SHP77 (cell line): ENCODE measurements at regions not wholly inside any gene's neighbourhood (a gene's known extent, or its start where the extent isn't known, plus 50 kb on each side); places are given as distances from the start of the nearest gene placed in this dataset.

Experiments
- DNase-seq, 2 experiments: peaks; one replicate each; lab custom pipeline; 2025; lab: John Stamatoyannopoulos, UW

GRCh38 chr6:156413154-156413553 lies 364.0 kb upstream of the ARID1B start:
- no peak for DNase-seq

GRCh38 chr6:156410649-156411048 lies 366.5 kb upstream of the ARID1B start:
- no peak for DNase-seq

GRCh38 chr6:156408655-156409054 lies 368.5 kb upstream of the ARID1B start:
- DNase-seq, result no peak

- DNase-seq, result no peak
These were observed 369.8 kb upstream of the ARID1B start for GRCh38 chr6:156407334-156407733.

GRCh38 chr6:156406688-156407087 lies 370.5 kb upstream of the ARID1B start:
- no peak for DNase-seq

GRCh38 chr6:156406099-156406498 lies 371.1 kb upstream of the ARID1B start:
- DNase-seq, result no peak

GRCh38 chr6:156402628-156403027 lies 374.6 kb upstream of the ARID1B start:
- no peak for DNase-seq

- DNase-seq, result no peak
These were observed 375.0 kb upstream of the ARID1B start for GRCh38 chr6:156402227-156402626.

GRCh38 chr6:156400487-156400886 lies 376.7 kb upstream of the ARID1B start:
- no peak for DNase-seq

GRCh38 chr6:156398966-156399365 lies 378.2 kb upstream of the ARID1B start:
- no peak for DNase-seq

GRCh38 chr6:156398371-156398770 lies 378.8 kb upstream of the ARID1B start:
- DNase-seq, result no peak

- DNase-seq, result no peak
These were observed 380.3 kb upstream of the ARID1B start for GRCh38 chr6:156396791-156397418.

GRCh38 chr6:156396068-156396771 lies 381.0 kb upstream of the ARID1B start:
- DNase-seq, result no peak

- peak; percentile 33 to 68 for DNase-seq
These were observed 381.9 kb upstream of the ARID1B start for GRCh38 chr6:156395276-156395675.

GRCh38 chr6:156392648-156393047 lies 384.5 kb upstream of the ARID1B start:
- no peak for DNase-seq

- DNase-seq, result no peak
These were observed 385.2 kb upstream of the ARID1B start for GRCh38 chr6:156391977-156392376.

GRCh38 chr6:156391061-156391672 lies 386.0 kb upstream of the ARID1B start:
- no peak for DNase-seq

GRCh38 chr6:156390621-156391020 lies 386.6 kb upstream of the ARID1B start:
- no peak for DNase-seq

GRCh38 chr6:156389296-156389695 lies 387.9 kb upstream of the ARID1B start:
- DNase-seq, result no peak

GRCh38 chr6:156387472-156387871 lies 389.7 kb upstream of the ARID1B start:
- no peak for DNase-seq

- no peak for DNase-seq
These were observed 394.1 kb upstream of the ARID1B start for GRCh38 chr6:156383059-156383458.

GRCh38 chr6:156379392-156380289 lies 397.5 kb upstream of the ARID1B start:
- no peak for DNase-seq
